ENCODE measurements at regions not wholly inside any gene's neighbourhood (a gene's known extent, or its start where the extent isn't known, plus 50 kb on each side); places are given as distances from the start of the nearest gene placed in this dataset.

GRCh38 chr5:123785162-123786071 lies 273.4 kb downstream of the CSNK1G3 start:
- no peak overlapping the region for H3K4me3 ChIP-seq
- H3K36me3 ChIP-seq (ENCODE audit: control insufficient read depth, insufficient read depth, low read length): no peaks in the 10 kb centered on the region
- H3K79me2 ChIP-seq (ENCODE audit: control insufficient read depth, insufficient read depth, low read length): no peaks in the 10 kb centered on the region
- H3K4me1 ChIP-seq (replicated peaks in 1 of 2; ENCODE audit: control insufficient read depth in 2 of 2, insufficient read depth in 2 of 2, low read length in 2 of 2): no peaks in the 10 kb centered on the region
- ATAC-seq: no peak
- BruUV-seq (replicated peaks): no TSS peak
- no peak overlapping the region for H3K4me2 ChIP-seq (ENCODE audit: insufficient read depth, low read length)
- POLR2A ChIA-PET: no interaction called here
- H3K27me3 ChIP-seq (ENCODE audit: control insufficient read depth in 2 of 2, insufficient read depth in 2 of 2, low read length in 2 of 2): no peaks in the 10 kb centered on the region
- TF ChIP-seq KDM5B (IDR thresholded peaks at IDR 0.05; ENCODE audit: insufficient replicate concordance, low read depth, low read length) (no peak), NELFE (IDR thresholded peaks at IDR 0.05; ENCODE audit: insufficient read depth, insufficient read length) (no peak), U2AF2 (optimal IDR thresholded peaks at IDR 0.05; ENCODE audit: low read depth, low read length) (no peak), ZNF583 (CRISPR knock-in tag; IDR thresholded peaks at IDR 0.05) (no peak), TFAP4 (CRISPR knock-in tag; IDR thresholded peaks at IDR 0.05; ENCODE audit: borderline replicate concordance) (no peak), NFYB (IDR thresholded peaks at IDR 0.05; ENCODE audit: extremely low read depth, insufficient read length) (no peak), TRIM24 (IDR thresholded peaks at IDR 0.05) (no peak), SIX5 (IDR thresholded peaks at IDR 0.05; ENCODE audit: borderline replicate concordance in 1 of 2, insufficient read depth in 1 of 2, low read depth in 1 of 2, low read length in 2 of 2) (no peak), MAFK (IDR thresholded peaks at IDR 0.05; ENCODE audit: low read length) (no peak), JUNB (CRISPR knock-in tag; conservative IDR thresholded peaks at IDR 0.05) (no peak), CHD1 (IDR thresholded peaks at IDR 0.05; ENCODE audit: low read length) (no peak), RBM17 (IDR thresholded peaks at IDR 0.05; ENCODE audit: borderline replicate concordance, low read depth, low read length) (no peak), MED1 (CRISPR knock-in tag; IDR thresholded peaks at IDR 0.05; ENCODE audit: borderline replicate concordance) (no peak), UBTF (IDR thresholded peaks at IDR 0.05; ENCODE audit: borderline replicate concordance in 1 of 2, low read depth in 2 of 2, low read length in 2 of 2) (no peak), STAT5A (IDR thresholded peaks at IDR 0.05; ENCODE audit: borderline replicate concordance, low read length) (no peak), XRCC3 (IDR thresholded peaks at IDR 0.05) (no peak), THAP7 (CRISPR knock-in tag; IDR thresholded peaks at IDR 0.05) (no peak), ZNF347 (CRISPR knock-in tag; IDR thresholded peaks at IDR 0.05; ENCODE audit: low read depth) (no peak), TAF1 (IDR thresholded peaks at IDR 0.05; ENCODE audit: control insufficient read depth, extremely low read depth, insufficient read depth, low read length, severe bottlenecking) (no peak)
- H2AFZ ChIP-seq (ENCODE audit: low read depth, low read length): no peak overlapping the region
- no peaks in the 10 kb centered on the region for H3K9me3 ChIP-seq (replicated peaks; ENCODE audit: control insufficient read depth, insufficient read depth, low read depth, low read length)
- no peak overlapping the region for H3K27ac ChIP-seq (ENCODE audit: extremely low read depth, low read depth, low read length)
- intact Hi-C loops (cut with micrococcal nuclease): no loop called here
- in situ Hi-C loops (cut with MboI): no loop called here
- no peaks in the 10 kb centered on the region for H3K9me1 ChIP-seq (ENCODE audit: control insufficient read depth, insufficient read depth, low read length)
- no peaks in the 10 kb centered on the region for H4K20me1 ChIP-seq (replicated peaks; ENCODE audit: control insufficient read depth, insufficient read depth, low read length)
- CTCF ChIA-PET (ENCODE audit: low intra/inter-chr PET ratio): no interaction called here
- no peak for DNase-seq (ENCODE audit: extremely low read depth in 1 of 4, low spot score in 3 of 4)
- FAIRE-seq: no peak
- H3K9ac ChIP-seq (ENCODE audit: insufficient read depth in 1 of 2, low read depth in 2 of 2, low read length in 2 of 2): no peak overlapping the region
- 0% methylated on average over 5 of the region's 5 CpGs for WGBS (ENCODE audit: insufficient coverage, low coverage, missing lambda C conversion rate)

All from K562 (cell line).